ENCODE measurements at regions not wholly inside any gene's neighbourhood (a gene's known extent, or its start where the extent isn't known, plus 50 kb on each side); places are given as distances from the start of the nearest gene placed in this dataset.

GRCh38 chr12:130258863-130259262 lies 78.8 kb upstream of the PIWIL1 start:
- DNase-seq (ENCODE audit: low read depth) = no peak

- no peak for DNase-seq (ENCODE audit: low read depth)
Measured at GRCh38 chr12:130263025-130263424, 74.7 kb upstream of the PIWIL1 start.

- DNase-seq (ENCODE audit: low read depth) = no peak
Measured at GRCh38 chr12:130263996-130264395, 73.7 kb upstream of the PIWIL1 start.

GRCh38 chr12:130266751-130267150 lies 70.9 kb upstream of the PIWIL1 start:
- no peak for DNase-seq (ENCODE audit: low read depth)

- no peak for DNase-seq (ENCODE audit: low read depth)
Measured at GRCh38 chr12:130280231-130280630, 57.5 kb upstream of the PIWIL1 start.

GRCh38 chr12:130280742-130281141 lies 56.9 kb upstream of the PIWIL1 start:
- DNase-seq (ENCODE audit: low read depth) = no peak

GRCh38 chr12:130281153-130281799 lies 56.4 kb upstream of the PIWIL1 start:
- DNase-seq (ENCODE audit: low read depth) = peak; percentile 5

GRCh38 chr12:130286041-130286440 lies 51.6 kb upstream of the PIWIL1 start:
- DNase-seq (ENCODE audit: low read depth) = no peak

GRCh38 chr12:130286741-130287440 lies 50.8 kb upstream of the PIWIL1 start:
- no peak for DNase-seq (ENCODE audit: low read depth)

Measured in activated T-cell treated with anti-CD3 and anti-CD28 coated beads for 1 hour (primary cell).